ENCODE measurements at regions not wholly inside any gene's neighbourhood (a gene's known extent, or its start where the extent isn't known, plus 50 kb on each side); places are given as distances from the start of the nearest gene placed in this dataset.

DNA sequence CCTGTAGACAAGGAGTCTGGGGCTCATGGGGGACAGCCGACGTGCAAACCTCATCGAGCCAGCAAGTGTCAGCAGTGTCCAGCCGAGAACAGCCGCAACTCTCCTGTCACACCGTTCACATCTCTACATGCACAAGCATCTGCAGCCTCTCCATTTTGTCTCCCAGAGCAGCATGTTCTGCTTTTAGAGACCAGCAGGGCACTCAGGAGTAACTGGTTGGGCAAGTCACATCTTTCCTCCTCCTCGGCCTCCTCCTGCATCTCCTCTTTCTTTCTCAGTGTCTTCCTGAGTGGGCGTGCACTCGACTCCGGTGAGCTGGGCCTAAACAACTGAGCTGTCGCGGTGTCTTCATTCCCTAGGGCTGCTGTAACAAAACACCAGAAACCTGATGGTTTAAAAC is 249.9 kb downstream of the SH3BP4 start:
- no peak overlapping the region for H2AFZ ChIP-seq (ENCODE audit: low read length)
- H3K4me1 ChIP-seq (ENCODE audit: insufficient read depth, low read length): no peaks in the 10 kb centered on the region
- H3K36me3 ChIP-seq (ENCODE audit: insufficient read depth, low read length): no peaks in the 10 kb centered on the region
- no peak overlapping the region for H3K4me2 ChIP-seq (ENCODE audit: insufficient read depth, low read length)
- H3K27me3 ChIP-seq (ENCODE audit: insufficient read depth, low read length): peaks cover 6% of the 10 kb centered on the region
- DNase-seq (ENCODE audit: insufficient read length, low spot score, missing footprints): no peak
- no peaks in the 10 kb centered on the region for H3K79me2 ChIP-seq (ENCODE audit: insufficient read depth, low read length)
- no peak overlapping the region for H3K27ac ChIP-seq (ENCODE audit: low read depth, low read length)
- H3K4me3 ChIP-seq (ENCODE audit: insufficient read depth, low read length): no peak overlapping the region
- TF ChIP-seq, protein P1, sequence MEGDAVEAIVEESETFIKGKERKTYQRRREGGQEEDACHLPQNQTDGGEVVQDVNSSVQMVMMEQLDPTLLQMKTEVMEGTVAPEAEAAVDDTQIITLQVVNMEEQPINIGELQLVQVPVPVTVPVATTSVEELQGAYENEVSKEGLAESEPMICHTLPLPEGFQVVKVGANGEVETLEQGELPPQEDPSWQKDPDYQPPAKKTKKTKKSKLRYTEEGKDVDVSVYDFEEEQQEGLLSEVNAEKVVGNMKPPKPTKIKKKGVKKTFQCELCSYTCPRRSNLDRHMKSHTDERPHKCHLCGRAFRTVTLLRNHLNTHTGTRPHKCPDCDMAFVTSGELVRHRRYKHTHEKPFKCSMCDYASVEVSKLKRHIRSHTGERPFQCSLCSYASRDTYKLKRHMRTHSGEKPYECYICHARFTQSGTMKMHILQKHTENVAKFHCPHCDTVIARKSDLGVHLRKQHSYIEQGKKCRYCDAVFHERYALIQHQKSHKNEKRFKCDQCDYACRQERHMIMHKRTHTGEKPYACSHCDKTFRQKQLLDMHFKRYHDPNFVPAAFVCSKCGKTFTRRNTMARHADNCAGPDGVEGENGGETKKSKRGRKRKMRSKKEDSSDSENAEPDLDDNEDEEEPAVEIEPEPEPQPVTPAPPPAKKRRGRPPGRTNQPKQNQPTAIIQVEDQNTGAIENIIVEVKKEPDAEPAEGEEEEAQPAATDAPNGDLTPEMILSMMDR (IDR thresholded peaks at IDR 0.05; ENCODE audit: extremely low read depth, low read depth, low read length): no peak
- H4K20me1 ChIP-seq (ENCODE audit: insufficient read depth, low read length): no peaks in the 10 kb centered on the region
- H3K9me3 ChIP-seq (ENCODE audit: low read depth, low read length): no peaks in the 10 kb centered on the region

DNA sequence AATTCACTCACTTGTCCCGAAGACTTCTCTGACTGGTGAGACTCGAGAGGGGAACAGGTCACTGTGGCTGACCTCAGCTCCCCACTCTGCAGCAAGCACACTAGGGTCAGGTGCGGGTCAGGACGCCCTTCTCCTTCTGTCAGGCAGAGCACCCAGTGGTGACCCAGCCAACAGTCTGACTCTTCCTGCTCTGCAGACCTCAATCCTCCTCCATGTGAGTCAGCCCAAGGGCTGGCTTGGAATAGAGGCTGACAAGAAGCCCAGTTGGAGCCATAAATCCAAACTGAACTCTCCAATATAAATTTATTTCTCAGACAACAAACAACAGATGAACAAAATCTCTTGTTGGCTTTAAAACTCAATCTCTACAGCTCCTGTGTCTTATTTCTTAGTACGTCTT is 253.1 kb downstream of the SH3BP4 start:
- Histone ChIP-seq H3K79me2 (ENCODE audit: insufficient read depth, low read length) (no peaks in the 10 kb centered on the region), H3K27me3 (ENCODE audit: insufficient read depth, low read length) (peaks cover 6% of the 10 kb centered on the region), H3K27ac (ENCODE audit: low read depth, low read length) (no peak overlapping the region), H3K36me3 (ENCODE audit: insufficient read depth, low read length) (no peaks in the 10 kb centered on the region), H3K4me1 (ENCODE audit: insufficient read depth, low read length) (no peaks in the 10 kb centered on the region), H3K4me3 (ENCODE audit: insufficient read depth, low read length) (no peak overlapping the region), H3K9me3 (ENCODE audit: low read depth, low read length) (no peaks in the 10 kb centered on the region), H3K4me2 (ENCODE audit: insufficient read depth, low read length) (no peak overlapping the region), H4K20me1 (ENCODE audit: insufficient read depth, low read length) (no peaks in the 10 kb centered on the region), H2AFZ (ENCODE audit: low read length) (no peak overlapping the region)
- DNase-seq (ENCODE audit: insufficient read length, low spot score, missing footprints): peak; percentile 84
- TF ChIP-seq, protein P1 (IDR thresholded peaks at IDR 0.05; ENCODE audit: extremely low read depth, low read depth, low read length): no peak

DNA sequence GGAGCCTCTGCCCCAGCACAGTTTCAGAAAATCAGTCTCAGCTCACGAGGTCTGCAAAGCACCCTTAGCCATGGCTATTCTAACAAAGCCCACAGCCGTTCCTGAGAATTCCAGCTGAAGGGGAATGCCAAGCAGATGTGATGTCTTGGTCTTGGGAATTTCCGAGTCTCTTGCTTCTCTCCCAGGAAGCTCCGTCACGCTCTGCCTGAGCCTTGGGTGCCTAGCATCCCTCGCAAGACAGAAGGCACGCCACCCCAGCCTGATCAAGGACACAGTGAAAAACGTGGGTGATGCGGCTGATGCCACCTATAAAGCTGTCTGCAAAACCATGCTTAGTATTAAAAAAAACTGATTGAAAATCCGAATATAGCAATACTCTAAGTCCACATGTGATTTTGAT is 254.6 kb downstream of the SH3BP4 start:
- Histone ChIP-seq H3K4me3 (ENCODE audit: insufficient read depth, low read length) (no peak overlapping the region), H2AFZ (ENCODE audit: low read length) (no peak overlapping the region), H3K4me2 (ENCODE audit: insufficient read depth, low read length) (no peak overlapping the region), H3K9me3 (ENCODE audit: low read depth, low read length) (no peaks in the 10 kb centered on the region), H4K20me1 (ENCODE audit: insufficient read depth, low read length) (no peaks in the 10 kb centered on the region), H3K27me3 (ENCODE audit: insufficient read depth, low read length) (peaks cover 6% of the 10 kb centered on the region), H3K27ac (ENCODE audit: low read depth, low read length) (no peak overlapping the region), H3K36me3 (ENCODE audit: insufficient read depth, low read length) (no peaks in the 10 kb centered on the region), H3K4me1 (ENCODE audit: insufficient read depth, low read length) (no peaks in the 10 kb centered on the region), H3K79me2 (ENCODE audit: insufficient read depth, low read length) (no peaks in the 10 kb centered on the region)
- no peak for DNase-seq (ENCODE audit: insufficient read length, low spot score, missing footprints)
- TF ChIP-seq, protein P1 (IDR thresholded peaks at IDR 0.05; ENCODE audit: extremely low read depth, low read depth, low read length): no peak

DNA sequence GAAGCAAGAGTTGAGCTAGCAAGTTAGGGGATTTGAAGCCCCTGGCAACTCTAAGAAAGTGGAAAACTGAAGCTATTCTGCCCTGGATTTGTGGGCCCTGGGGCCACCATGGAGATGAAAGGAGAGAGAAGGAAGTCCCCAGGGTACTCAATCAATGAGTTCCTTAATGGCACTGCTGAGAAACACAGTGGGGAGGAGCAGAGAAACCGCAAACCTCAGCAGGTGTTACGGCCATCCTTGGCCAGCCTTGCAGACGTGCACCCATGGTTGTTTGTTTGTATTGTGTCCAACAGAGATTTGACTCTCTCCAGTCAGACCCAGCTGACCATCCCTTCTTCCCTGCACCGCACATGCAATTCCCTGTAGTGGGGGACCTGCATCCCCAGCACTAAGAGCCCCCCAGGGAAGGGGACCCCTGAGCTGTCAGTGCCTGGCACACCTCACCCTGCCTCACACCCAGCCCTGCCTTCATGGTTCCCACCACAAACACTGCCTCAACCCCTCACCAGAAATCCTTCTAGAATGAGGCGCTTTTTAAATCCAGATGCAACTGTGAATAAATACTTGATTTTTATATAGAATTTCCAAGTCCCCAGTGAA is 255.3 kb downstream of the SH3BP4 start:
- Histone ChIP-seq H3K27ac (ENCODE audit: low read depth, low read length) (no peak overlapping the region), H4K20me1 (ENCODE audit: insufficient read depth, low read length) (no peaks in the 10 kb centered on the region), H3K36me3 (ENCODE audit: insufficient read depth, low read length) (no peaks in the 10 kb centered on the region), H3K27me3 (ENCODE audit: insufficient read depth, low read length) (peaks cover 6% of the 10 kb centered on the region), H2AFZ (ENCODE audit: low read length) (no peak overlapping the region), H3K79me2 (ENCODE audit: insufficient read depth, low read length) (no peaks in the 10 kb centered on the region), H3K9me3 (ENCODE audit: low read depth, low read length) (no peaks in the 10 kb centered on the region), H3K4me1 (ENCODE audit: insufficient read depth, low read length) (no peaks in the 10 kb centered on the region), H3K4me3 (ENCODE audit: insufficient read depth, low read length) (no peak overlapping the region), H3K4me2 (ENCODE audit: insufficient read depth, low read length) (no peak overlapping the region)
- TF ChIP-seq, protein P1 (IDR thresholded peaks at IDR 0.05; ENCODE audit: extremely low read depth, low read depth, low read length): no peak
- no peak for DNase-seq (ENCODE audit: insufficient read length, low spot score, missing footprints)
